ENCODE measurements at regions not wholly inside any gene's neighbourhood (a gene's known extent, or its start where the extent isn't known, plus 50 kb on each side); places are given as distances from the start of the nearest gene placed in this dataset.
"Not testable (repeated sequence)": the region's sequence is repeated elsewhere in the genome, so short reads cannot be mapped to it uniquely, and the experiment has no call there.

- Histone ChIP-seq H3K27me3 (no peaks in the 10 kb centered on the region), H3K27ac (no peak overlapping the region), H3K4me3 (no peak overlapping the region), H3K36me3 (no peaks in the 10 kb centered on the region), H3K9me3 (ENCODE audit: low read depth) (no peaks in the 10 kb centered on the region), H3K4me1 (ENCODE audit: low read depth) (no peaks in the 10 kb centered on the region)
- TF ChIP-seq CTCF (IDR thresholded peaks at IDR 0.05; ENCODE audit: low read depth, low read length): no peak
- no peak for DNase-seq (ENCODE audit: low read depth in 1 of 2, low spot score in 1 of 2)
Observed at GRCh38 chr14:106062502-106063272, 536.3 kb downstream of the TMEM121 start.

- Histone ChIP-seq H3K27ac (no peak overlapping the region), H3K9me3 (ENCODE audit: low read depth) (no peaks in the 10 kb centered on the region), H3K4me3 (no peak overlapping the region), H3K27me3 (no peaks in the 10 kb centered on the region), H3K4me1 (ENCODE audit: low read depth) (no peaks in the 10 kb centered on the region), H3K36me3 (no peaks in the 10 kb centered on the region)
- no peak for DNase-seq (ENCODE audit: low read depth in 1 of 2, low spot score in 1 of 2)
- TF ChIP-seq CTCF (IDR thresholded peaks at IDR 0.05; ENCODE audit: low read depth, low read length): no peak
Observed at GRCh38 chr14:106067935-106068334, 541.6 kb downstream of the TMEM121 start.

- no peak for DNase-seq (ENCODE audit: low read depth in 1 of 2, low spot score in 1 of 2)
- H3K36me3 ChIP-seq: no peaks in the 10 kb centered on the region
- no peaks in the 10 kb centered on the region for H3K27me3 ChIP-seq
- TF ChIP-seq CTCF (IDR thresholded peaks at IDR 0.05; ENCODE audit: low read depth, low read length): no peak
- H3K27ac ChIP-seq: no peak overlapping the region
- H3K4me3 ChIP-seq: no peak overlapping the region
- H3K4me1 ChIP-seq (ENCODE audit: low read depth): no peaks in the 10 kb centered on the region
- H3K9me3 ChIP-seq (ENCODE audit: low read depth): no peaks in the 10 kb centered on the region
Observed at GRCh38 chr14:106069804-106070625, 543.6 kb downstream of the TMEM121 start.

GRCh38 chr14:106080922-106081321 lies 554.5 kb downstream of the TMEM121 start:
- no peak for TF ChIP-seq CTCF (IDR thresholded peaks at IDR 0.05; ENCODE audit: low read depth, low read length)
- Histone ChIP-seq H3K9me3 (ENCODE audit: low read depth) (no peaks in the 10 kb centered on the region), H3K4me1 (ENCODE audit: low read depth) (no peaks in the 10 kb centered on the region), H3K36me3 (no peaks in the 10 kb centered on the region), H3K27ac (no peak overlapping the region), H3K27me3 (no peaks in the 10 kb centered on the region), H3K4me3 (no peak overlapping the region)
- DNase-seq (ENCODE audit: low read depth in 1 of 2, low spot score in 1 of 2): no peak

- H3K4me3 ChIP-seq; H3K36me3 ChIP-seq; H3K9me3 ChIP-seq (ENCODE audit: low read depth); H3K4me1 ChIP-seq (ENCODE audit: low read depth); H3K27me3 ChIP-seq; DNase-seq (ENCODE audit: low read depth in 1 of 2, low spot score in 1 of 2); H3K27ac ChIP-seq: not testable (repeated sequence)
Observed at GRCh38 chr14:106081721-106082120, 555.3 kb downstream of the TMEM121 start.

GRCh38 chr14:106083082-106083481 lies 556.7 kb downstream of the TMEM121 start:
- Histone ChIP-seq H3K9me3 (ENCODE audit: low read depth) (no peaks in the 10 kb centered on the region), H3K36me3 (no peaks in the 10 kb centered on the region), H3K4me1 (ENCODE audit: low read depth) (no peaks in the 10 kb centered on the region), H3K27ac (no peak overlapping the region), H3K27me3 (no peaks in the 10 kb centered on the region), H3K4me3 (no peak overlapping the region)
- DNase-seq (ENCODE audit: low read depth in 1 of 2, low spot score in 1 of 2): no peak
- no peak for TF ChIP-seq CTCF (IDR thresholded peaks at IDR 0.05; ENCODE audit: low read depth, low read length)
